Suprapubic skin (tissue), 4 donors: ENCODE measurements at regions not wholly inside any gene's neighbourhood (a gene's known extent, or its start where the extent isn't known, plus 50 kb on each side); places are given as distances from the start of the nearest gene placed in this dataset.

Experiments used
- DNase-seq, 2 donors: peaks; one replicate each; pipeline ENCODE4 v3.0.0-alpha.2; 2019; ENCODE audit warnings: low spot score in 2 of 2
- H3K27ac ChIP-seq: fragments of 200-600 bp; sonication (generic); one replicate; pipeline ENCODE4 v1.5.1; 2019
- H3K27me3 ChIP-seq: fragments of 200-600 bp; sonication (generic); one replicate; pipeline ENCODE4 v1.5.1; 2019
- H3K36me3 ChIP-seq: fragments of 200-600 bp; sonication (generic); one replicate; pipeline ENCODE4 v1.5.1; 2019
- H3K4me1 ChIP-seq: fragments of 200-600 bp; sonication (generic); one replicate; pipeline ENCODE4 v1.5.1; 2019
- H3K4me3 ChIP-seq: fragments of 200-600 bp; sonication (generic); one replicate; pipeline ENCODE4 v1.5.1; 2019; ENCODE audit warnings: mild to moderate bottlenecking
- H3K9me3 ChIP-seq: fragments of 200-600 bp; sonication (generic); one replicate; pipeline ENCODE4 v1.5.1; 2019
- CTCF ChIP-seq, 2 donors: fragments of 200-600 bp in 1 of 2; fragments of 450-650 bp in 1 of 2; sonication (generic) in 1 of 2; IDR thresholded peaks; one replicate each; pipeline ENCODE4 v1.5.1; 2016 to 2019; ENCODE audit warnings: antibody characterized with exemption in 2 of 2, mild to moderate bottlenecking in 1 of 2, moderate library complexity in 1 of 2
- EP300 ChIP-seq: sonication (generic); formaldehyde crosslinking; IDR thresholded peaks from one replicate; pipeline ENCODE4 v1.6.1; 2017; ENCODE audit warnings: antibody characterized with exemption
- POLR2A ChIP-seq, 2 donors: fragments of 450-650 bp; IDR thresholded peaks; one replicate each; pipeline ENCODE4 v1.6.1; 2017; ENCODE audit warnings: antibody characterized with exemption in 2 of 2, mild to moderate bottlenecking in 2 of 2, moderate library complexity in 2 of 2
- POLR2AphosphoS5 ChIP-seq, 3 donors: sonication (generic); formaldehyde crosslinking; IDR thresholded peaks; one replicate each; pipeline ENCODE4 v1.6.1; 2017; ENCODE audit warnings: antibody characterized with exemption in 3 of 3
- WGBS: methylation state at CpG from one replicate; pipeline ENCODE4 v1.1.5; 2018; 5-methylcytosine and 5-hydroxymethylcytosine counted together

GRCh38 chr12:105610459-105610858 lies 280.0 kb downstream of the C12orf75 start:
- H3K4me3 ChIP-seq: no peak overlapping the region
- H3K9me3 ChIP-seq: no peaks in the 10 kb centered on the region
- no peaks in the 10 kb centered on the region for H3K27me3 ChIP-seq
- TF ChIP-seq POLR2A (IDR thresholded peaks at IDR 0.05): no peak
- TF ChIP-seq CTCF (IDR thresholded peaks at IDR 0.05): no peak
- no peak for TF ChIP-seq EP300
- no peak for TF ChIP-seq POLR2AphosphoS5 (IDR thresholded peaks at IDR 0.05)
- no peak for DNase-seq
- no peaks in the 10 kb centered on the region for H3K36me3 ChIP-seq
- no peak overlapping the region for H3K27ac ChIP-seq
- WGBS: 86% methylated on average over 5 of the region's 5 CpGs
- H3K4me1 ChIP-seq: no peaks in the 10 kb centered on the region

- no peaks in the 10 kb centered on the region for H3K27me3 ChIP-seq
- H3K27ac ChIP-seq: no peak overlapping the region
- 82% methylated on average over 3 of the region's 3 CpGs for WGBS
- DNase-seq: no peak
- H3K9me3 ChIP-seq: no peaks in the 10 kb centered on the region
- H3K4me3 ChIP-seq: no peak overlapping the region
- H3K36me3 ChIP-seq: no peaks in the 10 kb centered on the region
- H3K4me1 ChIP-seq: no peaks in the 10 kb centered on the region
- TF ChIP-seq POLR2AphosphoS5 (IDR thresholded peaks at IDR 0.05) (no peak), POLR2A (IDR thresholded peaks at IDR 0.05) (no peak), CTCF (IDR thresholded peaks at IDR 0.05) (no peak), EP300 (no peak)
Measured at GRCh38 chr12:105611340-105611739, 280.8 kb downstream of the C12orf75 start.

- H3K9me3 ChIP-seq: no peaks in the 10 kb centered on the region
- DNase-seq: no peak
- no peak for TF ChIP-seq CTCF (IDR thresholded peaks at IDR 0.05)
- TF ChIP-seq POLR2AphosphoS5 (IDR thresholded peaks at IDR 0.05): no peak
- no peak for TF ChIP-seq POLR2A (IDR thresholded peaks at IDR 0.05)
- no peak overlapping the region for H3K27ac ChIP-seq
- WGBS: 94% methylated on average over 4 of the region's 4 CpGs
- H3K4me1 ChIP-seq: no peaks in the 10 kb centered on the region
- no peaks in the 10 kb centered on the region for H3K27me3 ChIP-seq
- no peak overlapping the region for H3K4me3 ChIP-seq
- no peaks in the 10 kb centered on the region for H3K36me3 ChIP-seq
Measured at GRCh38 chr12:105613269-105613668, 282.8 kb downstream of the C12orf75 start.

GRCh38 chr12:105613887-105614286 lies 283.4 kb downstream of the C12orf75 start:
- no peak for TF ChIP-seq POLR2A (IDR thresholded peaks at IDR 0.05)
- TF ChIP-seq CTCF (IDR thresholded peaks at IDR 0.05): no peak
- no peak for TF ChIP-seq EP300
- TF ChIP-seq POLR2AphosphoS5 (IDR thresholded peaks at IDR 0.05): no peak
- no peaks in the 10 kb centered on the region for H3K27me3 ChIP-seq
- H3K4me1 ChIP-seq: no peaks in the 10 kb centered on the region
- no peak overlapping the region for H3K27ac ChIP-seq
- no peak overlapping the region for H3K4me3 ChIP-seq
- DNase-seq: no peak
- no peaks in the 10 kb centered on the region for H3K36me3 ChIP-seq
- H3K9me3 ChIP-seq: no peaks in the 10 kb centered on the region
- WGBS: 83% methylated on average over 3 of the region's 3 CpGs

- no peak for DNase-seq
- 61% methylated on average over 7 of the region's 7 CpGs for WGBS
- H3K4me3 ChIP-seq: no peak overlapping the region
- H3K27ac ChIP-seq: no peak overlapping the region
- no peaks in the 10 kb centered on the region for H3K27me3 ChIP-seq
- no peak for TF ChIP-seq EP300
- TF ChIP-seq POLR2A (IDR thresholded peaks at IDR 0.05): no peak
- TF ChIP-seq POLR2AphosphoS5 (IDR thresholded peaks at IDR 0.05): no peak
- no peak for TF ChIP-seq CTCF (IDR thresholded peaks at IDR 0.05)
- no peaks in the 10 kb centered on the region for H3K9me3 ChIP-seq
- H3K4me1 ChIP-seq: no peaks in the 10 kb centered on the region
- no peaks in the 10 kb centered on the region for H3K36me3 ChIP-seq
Measured at GRCh38 chr12:105616971-105617540, 286.6 kb downstream of the C12orf75 start.
